DMS153 treated with DMSO at 0.1 percent for 48 hours (cell line): ENCODE measurements at regions not wholly inside any gene's neighbourhood (a gene's known extent, or its start where the extent isn't known, plus 50 kb on each side); places are given as distances from the start of the nearest gene placed in this dataset.

Source experiments
- DNase-seq: peaks from one replicate; lab custom pipeline; 2025; ENCODE audit not compliant: unreplicated experiment; lab: John Stamatoyannopoulos, UW

- DNase-seq, result no peak
Measured at GRCh38 chr2:118738524-118739308, 108.7 kb downstream of the EN1 start.

- DNase-seq, result no peak
Measured at GRCh38 chr2:118738106-118738505, 109.3 kb downstream of the EN1 start.

GRCh38 chr2:118737684-118738083, 109.8 kb downstream of the EN1 start:
- DNase-seq, result no peak

- DNase-seq, result no peak
Measured at GRCh38 chr2:118732432-118732831, 115.0 kb downstream of the EN1 start.

- DNase-seq, result no peak
Measured at GRCh38 chr2:118731413-118731812, 116.0 kb downstream of the EN1 start.

GRCh38 chr2:118730405-118730804, 117.0 kb downstream of the EN1 start:
- no peak for DNase-seq

- no peak for DNase-seq
Measured at GRCh38 chr2:118729760-118730159, 117.7 kb downstream of the EN1 start.

- no peak for DNase-seq
Measured at GRCh38 chr2:118728984-118729383, 118.5 kb downstream of the EN1 start.

GRCh38 chr2:118726821-118727220, 120.6 kb downstream of the EN1 start:
- no peak for DNase-seq

GRCh38 chr2:118723394-118723793, 124.1 kb downstream of the EN1 start:
- DNase-seq, result no peak

- DNase-seq, result no peak
Measured at GRCh38 chr2:118722976-118723375, 124.5 kb downstream of the EN1 start.

GRCh38 chr2:118721817-118722551, 125.5 kb downstream of the EN1 start:
- DNase-seq, result no peak

- DNase-seq, result no peak
Measured at GRCh38 chr2:118720866-118721265, 126.6 kb downstream of the EN1 start.

- no peak for DNase-seq
Measured at GRCh38 chr2:118718921-118719320, 128.5 kb downstream of the EN1 start.

- DNase-seq, result no peak
Measured at GRCh38 chr2:118716102-118716501, 131.3 kb downstream of the EN1 start.

- no peak for DNase-seq
Measured at GRCh38 chr2:118714118-118714517, 133.3 kb downstream of the EN1 start.

GRCh38 chr2:118711603-118712002, 135.8 kb downstream of the EN1 start:
- DNase-seq, result no peak

GRCh38 chr2:118710481-118710880, 137.0 kb downstream of the EN1 start:
- DNase-seq, result no peak

- no peak for DNase-seq
Measured at GRCh38 chr2:118709786-118710185, 137.7 kb downstream of the EN1 start.

- DNase-seq, result no peak
Measured at GRCh38 chr2:118706844-118707243, 140.6 kb downstream of the EN1 start.

GRCh38 chr2:118706371-118706770, 141.1 kb downstream of the EN1 start:
- DNase-seq, result no peak

- no peak for DNase-seq
Measured at GRCh38 chr2:118705032-118705431, 142.4 kb downstream of the EN1 start.
